ENCODE measurements at regions not wholly inside any gene's neighbourhood (a gene's known extent, or its start where the extent isn't known, plus 50 kb on each side); places are given as distances from the start of the nearest gene placed in this dataset.

GRCh38 chr15:98203872-98204660 lies 243.6 kb downstream of the ARRDC4 start:
- no peak for DNase-seq

GRCh38 chr15:98207928-98208327 lies 247.4 kb downstream of the ARRDC4 start:
- no peak for DNase-seq

DNA sequence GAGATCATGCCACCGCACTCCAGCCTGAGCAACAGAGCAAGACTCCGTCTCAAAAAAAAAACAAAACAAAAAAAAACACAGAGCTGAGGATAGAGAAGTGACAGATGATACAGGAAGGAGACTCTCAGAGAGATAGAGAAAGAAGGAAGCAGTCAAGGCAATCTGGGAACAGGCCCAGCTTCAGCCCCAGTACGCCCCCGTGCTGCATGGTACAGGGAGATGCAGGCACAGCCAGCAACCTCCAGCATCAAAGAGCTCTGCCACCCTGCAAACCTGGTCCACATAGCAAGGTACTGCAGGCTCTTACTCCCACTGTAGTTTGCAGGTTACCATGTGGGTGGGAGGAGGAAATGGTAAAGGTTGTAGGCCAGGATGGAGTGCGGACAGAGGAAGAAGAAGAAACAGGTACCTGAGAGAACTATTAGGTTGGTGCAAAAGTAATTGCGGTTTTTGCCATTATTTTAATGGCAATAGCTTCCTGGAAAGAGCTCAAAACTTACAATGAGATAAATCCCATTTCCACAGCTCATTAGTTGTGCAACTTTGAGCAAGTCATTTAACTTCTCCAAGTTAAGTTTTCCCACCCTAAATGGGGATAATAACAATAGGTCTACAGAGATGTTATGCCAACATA lies 253.0 kb downstream of the ARRDC4 start:
- no peak for DNase-seq

- no peak for DNase-seq
These were observed 255.7 kb downstream of the ARRDC4 start for GRCh38 chr15:98216166-98216565.

DNA sequence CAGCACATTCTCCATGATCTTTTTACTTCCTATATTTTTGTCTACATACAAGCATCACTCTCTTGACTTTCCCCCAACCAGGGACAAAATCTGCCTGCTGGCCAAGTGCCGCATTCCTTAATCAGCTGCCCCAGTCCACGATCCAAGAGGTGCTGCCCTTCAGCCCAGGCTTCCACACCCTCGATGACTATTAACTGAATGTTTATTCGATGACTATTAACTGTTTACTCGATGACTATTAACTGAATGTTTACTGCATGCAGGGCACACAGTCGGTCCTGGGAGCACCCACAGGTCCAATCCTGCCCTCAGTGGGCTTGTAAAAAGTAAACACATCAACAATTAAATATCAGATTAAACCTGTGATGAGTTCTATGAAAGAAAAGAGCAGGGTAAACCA lies 256.9 kb downstream of the ARRDC4 start:
- no peak for DNase-seq

DNA sequence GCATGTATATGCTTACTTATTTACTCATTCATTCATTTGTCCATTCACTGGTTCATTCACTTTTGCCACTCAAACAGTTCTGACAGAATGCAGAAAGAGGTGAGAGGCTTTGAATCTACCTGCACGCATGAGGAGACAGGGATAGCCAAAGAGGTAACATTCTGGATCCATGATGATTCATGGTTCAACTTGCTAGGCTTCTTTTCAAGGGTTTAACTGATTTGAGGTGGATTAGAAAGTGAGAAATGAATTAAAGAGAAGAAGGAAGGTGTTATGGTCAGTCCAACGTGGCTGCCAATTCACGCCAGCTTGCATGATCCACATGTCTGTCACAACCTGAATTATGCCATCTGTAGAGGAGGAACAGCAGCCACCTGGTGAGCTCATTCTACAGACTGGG lies 260.6 kb downstream of the ARRDC4 start:
- DNase-seq, result no peak

- no peak for DNase-seq
These were observed 261.1 kb downstream of the ARRDC4 start for GRCh38 chr15:98221577-98221976.

DNA sequence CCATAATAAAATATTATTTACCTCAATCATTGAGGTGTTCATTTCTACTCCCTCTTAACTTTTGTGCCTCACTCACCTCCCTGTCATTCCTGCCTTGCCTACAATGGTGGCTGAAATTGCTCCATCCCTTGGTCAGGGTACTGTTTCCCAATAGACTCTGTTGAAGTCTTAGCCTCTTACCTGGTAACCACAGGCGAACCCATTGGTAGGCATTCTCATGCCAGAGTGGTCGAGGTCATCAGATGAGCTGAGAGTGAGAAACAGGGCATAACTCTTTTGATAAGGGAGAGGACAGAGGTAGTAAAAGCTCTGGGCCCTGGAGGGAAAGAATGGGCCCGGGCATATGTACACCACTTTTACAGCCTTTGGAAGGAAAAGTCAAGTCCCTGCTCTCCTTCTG lies 265.6 kb downstream of the ARRDC4 start:
- no peak for DNase-seq

DNA sequence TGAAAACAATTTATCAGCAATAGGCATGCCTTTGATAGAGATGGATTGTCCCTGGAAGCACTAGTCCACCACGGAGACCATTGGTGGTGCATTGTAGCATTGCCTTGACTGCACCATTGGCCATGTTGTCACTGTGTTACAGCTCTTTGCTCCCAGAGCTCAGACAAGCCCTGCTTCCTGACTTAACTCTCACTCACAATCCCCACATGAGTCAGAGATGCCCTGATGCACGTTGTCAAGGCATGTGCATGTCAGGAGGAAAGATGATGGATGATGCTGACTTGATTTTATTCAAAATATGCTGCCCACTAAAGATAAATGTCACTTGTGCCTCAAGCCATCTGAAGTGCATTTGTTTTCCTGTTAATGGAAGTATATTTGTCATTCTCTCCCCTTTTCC lies 266.1 kb downstream of the ARRDC4 start:
- no peak for DNase-seq

DNA sequence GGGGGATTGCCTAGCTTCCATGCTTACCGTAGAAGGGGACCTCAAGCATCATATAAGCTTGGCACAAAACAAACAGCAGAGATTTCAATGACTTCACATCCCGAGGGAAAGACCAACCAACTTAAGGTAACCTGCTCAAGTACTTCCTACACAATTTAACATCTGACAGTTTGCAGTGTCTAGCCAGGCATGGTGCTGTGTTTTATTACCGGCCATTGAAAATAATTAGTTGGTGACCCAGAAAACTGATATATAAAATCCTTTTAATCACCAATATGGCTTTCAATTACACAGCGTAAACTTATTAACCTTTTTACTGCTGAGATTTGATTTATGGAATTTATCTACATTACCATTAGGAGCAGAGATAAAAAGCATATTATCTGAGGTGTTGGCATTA lies 268.3 kb downstream of the ARRDC4 start:
- no peak for DNase-seq

- no peak for DNase-seq
These were observed 270.5 kb downstream of the ARRDC4 start for GRCh38 chr15:98230975-98231374.

DNA sequence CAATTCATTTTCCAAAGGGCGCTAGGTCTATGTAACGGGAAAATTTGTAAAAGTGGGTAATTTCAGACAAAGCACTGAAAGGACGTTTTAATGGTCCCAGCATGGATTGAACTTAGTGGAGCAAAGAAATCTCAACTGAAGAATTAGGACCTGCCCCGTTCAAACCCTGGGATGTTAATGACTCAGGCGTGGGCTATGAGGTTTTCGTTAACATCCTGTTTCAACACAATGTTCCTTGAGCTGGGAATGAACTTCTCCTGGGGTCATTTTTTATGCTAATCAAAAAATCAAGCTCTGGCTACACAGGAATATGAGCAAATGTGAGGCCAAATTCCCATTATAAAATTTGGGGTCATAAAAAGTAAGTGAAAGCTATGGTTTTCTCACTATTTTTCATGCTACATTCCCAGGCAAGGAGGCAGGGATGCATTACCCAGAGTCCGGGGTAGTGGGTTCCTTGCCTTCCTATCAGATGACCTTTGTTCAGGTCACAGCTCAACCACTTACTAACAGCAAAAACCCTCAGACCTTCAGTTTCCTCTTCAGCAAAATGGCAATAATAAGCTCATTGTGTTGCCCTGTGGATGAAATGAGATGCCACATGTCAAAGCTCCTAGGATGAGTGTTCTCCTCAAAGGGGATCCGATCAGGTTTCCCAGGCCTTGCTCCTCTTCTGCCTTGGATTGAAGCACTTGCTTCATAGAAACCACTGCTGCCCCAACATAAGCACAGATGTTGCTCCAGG lies 271.4 kb downstream of the ARRDC4 start:
- no peak for DNase-seq

DNA sequence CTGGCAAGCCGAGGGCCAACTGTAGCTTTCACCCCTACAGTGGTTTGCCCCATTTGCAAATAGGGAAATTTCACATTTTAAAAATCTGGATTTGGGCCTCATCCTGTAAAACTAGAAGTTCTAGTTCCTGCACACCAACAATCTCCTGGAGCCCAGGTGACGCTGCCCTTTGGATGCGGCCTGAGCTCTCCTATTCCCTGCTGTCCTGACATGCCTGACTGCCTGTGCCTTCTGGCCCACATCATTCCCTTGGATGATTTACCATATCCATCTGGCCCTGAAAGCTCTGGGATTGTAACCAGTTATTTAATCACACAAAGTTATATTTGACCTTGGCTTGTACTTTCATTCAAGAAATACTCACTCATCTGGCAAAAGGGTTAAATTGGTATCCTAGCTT lies 272.3 kb downstream of the ARRDC4 start:
- no peak for DNase-seq

GRCh38 chr15:98233873-98234272 lies 273.4 kb downstream of the ARRDC4 start:
- DNase-seq, result no peak

DNA sequence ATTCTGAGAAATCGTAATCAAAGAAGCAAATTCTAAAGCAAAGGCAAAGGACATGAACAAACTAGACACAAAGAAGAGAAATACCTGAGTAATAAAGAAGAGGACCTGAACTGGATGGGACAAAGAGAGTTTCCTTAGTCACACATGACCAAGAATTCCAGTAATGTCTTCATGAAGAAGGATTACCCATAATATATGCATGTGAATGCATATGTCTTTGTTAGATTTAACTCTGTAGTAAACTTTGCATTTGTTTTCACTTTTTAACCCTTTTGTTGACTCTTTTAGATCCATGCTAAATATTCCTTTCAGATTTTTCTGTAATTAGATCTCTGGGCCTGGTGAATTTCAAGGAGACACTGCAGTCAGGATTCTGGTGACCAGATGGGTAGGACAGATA lies 279.8 kb downstream of the ARRDC4 start:
- no peak for DNase-seq

DNA sequence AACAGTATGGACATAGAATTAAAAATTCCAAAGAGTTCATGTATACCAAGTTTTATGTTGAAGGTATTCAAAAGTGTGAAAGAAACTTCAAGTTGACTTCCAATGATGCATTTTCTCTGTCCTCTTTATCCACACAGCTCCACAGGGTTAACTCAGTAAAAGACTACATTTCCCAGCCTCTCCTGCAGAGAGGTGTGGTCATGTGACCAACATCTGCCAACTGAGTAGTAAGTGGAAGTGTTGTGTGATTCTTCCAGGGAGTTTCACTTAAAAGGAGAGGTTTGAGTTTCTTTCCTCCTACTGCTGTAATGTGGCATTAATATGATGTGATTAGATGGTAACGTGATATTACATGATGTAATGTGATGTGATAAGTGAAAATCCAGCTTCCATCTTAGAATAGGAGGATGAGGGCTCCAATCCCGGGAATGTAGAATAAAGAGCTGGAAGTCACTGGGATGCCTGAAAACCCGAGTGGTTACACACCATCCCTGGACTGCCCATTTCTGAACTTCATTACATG lies 280.6 kb downstream of the ARRDC4 start:
- DNase-seq, result no peak

DNA sequence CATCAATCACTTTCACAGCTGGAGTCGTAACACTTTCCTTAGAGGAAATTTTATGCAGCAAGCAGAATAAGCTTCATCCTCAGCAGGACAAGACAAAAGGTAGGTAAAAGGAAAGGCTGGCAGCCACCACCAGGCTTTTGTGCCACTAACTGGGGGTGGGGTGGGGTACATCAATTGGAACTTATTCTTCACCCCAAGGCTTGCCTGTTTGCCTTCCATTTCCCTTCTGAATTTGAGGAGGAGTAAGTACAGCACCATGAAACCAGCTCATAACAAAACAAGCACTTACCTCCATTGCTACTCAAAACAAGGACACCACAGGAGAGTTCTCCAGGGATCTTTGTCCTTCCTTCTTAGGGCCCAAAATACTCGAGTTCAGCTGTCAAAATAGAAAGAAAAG lies 296.8 kb downstream of the ARRDC4 start:
- DNase-seq, result no peak

GRCh38 chr15:98263787-98264186 lies 303.3 kb downstream of the ARRDC4 start:
- DNase-seq, result no peak

DNA sequence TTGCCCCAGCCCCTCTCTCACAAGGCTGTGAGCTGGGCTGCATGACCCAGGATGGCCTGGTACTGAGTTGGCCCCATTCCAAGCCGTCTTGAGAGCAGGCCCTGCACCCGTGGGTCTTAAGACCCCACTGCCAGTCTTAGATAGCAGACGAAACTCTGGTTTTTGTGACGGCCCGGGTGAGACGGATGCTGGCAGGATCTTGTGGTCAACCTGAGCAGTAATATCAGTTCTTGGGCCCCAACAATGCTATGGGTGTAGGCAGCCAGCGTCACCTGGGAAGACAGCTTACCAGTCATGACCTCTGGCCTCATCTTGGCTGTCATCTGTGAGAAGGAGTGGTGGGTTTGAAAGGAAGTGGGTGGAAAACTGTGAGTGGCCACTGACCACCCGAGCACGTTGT lies 305.8 kb downstream of the ARRDC4 start:
- no peak for DNase-seq

GRCh38 chr15:98268163-98268562 lies 307.7 kb downstream of the ARRDC4 start:
- no peak for DNase-seq

DNA sequence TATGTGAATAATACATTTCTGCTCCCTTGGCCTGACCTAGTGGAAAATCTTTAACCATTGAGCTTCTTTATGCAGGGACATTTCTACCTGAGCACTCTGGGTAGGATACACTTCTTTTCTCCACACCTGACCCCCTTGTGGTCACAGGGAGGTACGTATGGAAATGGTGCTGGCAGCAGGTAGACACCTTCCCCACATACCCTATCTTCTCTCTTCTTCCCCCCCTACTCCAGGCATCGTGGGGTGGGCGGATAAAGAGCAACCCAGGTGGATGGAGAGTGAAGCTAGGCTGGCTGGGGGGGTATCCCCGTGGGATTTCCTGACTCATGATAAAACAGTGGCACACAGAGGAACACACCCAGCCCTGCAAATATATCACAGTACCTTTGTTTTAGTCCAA lies 312.1 kb downstream of the ARRDC4 start:
- no peak for DNase-seq

GRCh38 chr15:98276018-98276417 lies 315.5 kb downstream of the ARRDC4 start:
- DNase-seq, result no peak

GRCh38 chr15:98277602-98278001 lies 317.1 kb downstream of the ARRDC4 start:
- DNase-seq, result no peak

All from activated naive CD4-positive, alpha-beta T cell (primary cell).